Liver (tissue), 8 donors: ENCODE measurements at regions not wholly inside any gene's neighbourhood (a gene's known extent, or its start where the extent isn't known, plus 50 kb on each side); places are given as distances from the start of the nearest gene placed in this dataset.
A peak's percentile ranks its signal among the peaks of the same experiment; 100 is the strongest.

ENCODE experiments used
- DNase-seq: peaks from one replicate; pipeline ENCODE4 v3.0.0-alpha.2; 2017; ENCODE audit warnings: low spot score
- H3K27ac ChIP-seq, 2 donors: one replicate each; pipeline ENCODE4 v1.7.0; 2013; ENCODE audit warnings: inconsistent platforms in 2 of 2, low read length in 2 of 2, control low read depth in 1 of 2, low read depth in 1 of 2, mild to moderate bottlenecking in 1 of 2
- H3K27me3 ChIP-seq, 4 donors: one replicate each; pipeline versions ENCODE4 v1.6.1 to v1.7.0; 2013; ENCODE audit warnings: low read length in 3 of 4, inconsistent platforms in 1 of 4, mild to moderate bottlenecking in 1 of 4, moderate library complexity in 1 of 4; ENCODE audit not compliant: control insufficient read depth in 4 of 4, insufficient read depth in 4 of 4
- H3K36me3 ChIP-seq, 4 donors: one replicate each; pipeline versions ENCODE4 v1.6.1 to v1.7.0; 2013; ENCODE audit warnings: low read length in 3 of 4, mild to moderate bottlenecking in 3 of 4, low read depth in 1 of 4, moderate library complexity in 1 of 4; ENCODE audit not compliant: control insufficient read depth in 4 of 4, insufficient read depth in 3 of 4
- H3K4me1 ChIP-seq, 4 donors: one replicate each; pipeline versions ENCODE4 v1.6.1 to v1.7.0; 2013; ENCODE audit warnings: low read length in 3 of 4, mild to moderate bottlenecking in 3 of 4, moderate library complexity in 1 of 4; ENCODE audit not compliant: control insufficient read depth in 4 of 4, insufficient read depth in 4 of 4
- H3K4me3 ChIP-seq, 3 donors: one replicate each; pipeline versions ENCODE4 v1.6.1 to v1.7.0; 2013; ENCODE audit warnings: low read length in 3 of 3, control low read depth in 1 of 3, low read depth in 1 of 3, mild to moderate bottlenecking in 1 of 3
- H3K9ac ChIP-seq, 2 donors: one replicate each; pipeline ENCODE4 v1.7.0; 2013; ENCODE audit warnings: low read length in 2 of 2, mild to moderate bottlenecking in 2 of 2, moderate library complexity in 2 of 2, control low read depth in 1 of 2, low read depth in 1 of 2
- H3K9me3 ChIP-seq, 4 donors: one replicate each; pipeline versions ENCODE4 v1.6.1 to v1.7.0; 2013; ENCODE audit warnings: low read length in 3 of 4; ENCODE audit not compliant: control insufficient read depth in 4 of 4
- EGR1 ChIP-seq, 2 donors: IDR thresholded peaks; 2 replicates each; pipeline ENCODE4 v1.6.1; 2016 to 2018; ENCODE audit warnings: antibody characterized with exemption in 2 of 2, low read depth in 2 of 2
- FOXA1 ChIP-seq: IDR thresholded peaks from 2 replicates; pipeline ENCODE4 v1.6.1; 2016; ENCODE audit warnings: antibody characterized with exemption
- FOXA2 ChIP-seq: IDR thresholded peaks from 2 replicates; pipeline ENCODE4 v1.6.1; 2016; ENCODE audit warnings: antibody characterized with exemption
- GABPA ChIP-seq, 2 donors: IDR thresholded peaks in 1 of 2; conservative IDR thresholded peaks in 1 of 2; 2 replicates each; pipeline ENCODE4 v1.6.1; 2016; ENCODE audit warnings: antibody characterized with exemption in 2 of 2, mild to moderate bottlenecking in 1 of 2, moderate library complexity in 1 of 2
- HNF4A ChIP-seq, 2 donors: conservative IDR thresholded peaks; 2 replicates each; pipeline ENCODE4 v1.6.1; 2016; ENCODE audit warnings: antibody characterized with exemption in 2 of 2, mild to moderate bottlenecking in 2 of 2
- HNF4G ChIP-seq: IDR thresholded peaks from 2 replicates; pipeline ENCODE4 v1.6.1; 2016; ENCODE audit warnings: antibody characterized with exemption
- JUND ChIP-seq, 2 donors: IDR thresholded peaks; 2 replicates each; pipeline ENCODE4 v1.6.1; 2016; ENCODE audit warnings: antibody characterized with exemption in 2 of 2
- NR2F2 ChIP-seq: IDR thresholded peaks from 2 replicates; pipeline ENCODE4 v1.6.1; 2016; ENCODE audit warnings: antibody characterized with exemption
- RAD21 ChIP-seq, 2 donors: IDR thresholded peaks; 2 replicates each; pipeline ENCODE4 v1.6.1; 2016; ENCODE audit warnings: antibody characterized with exemption in 2 of 2, mild to moderate bottlenecking in 2 of 2
- RXRA ChIP-seq, 2 donors: IDR thresholded peaks; 2 replicates each; pipeline ENCODE4 v1.6.1; 2017 to 2018; ENCODE audit warnings: antibody characterized with exemption in 2 of 2, mild to moderate bottlenecking in 1 of 2
- SP1 ChIP-seq: IDR thresholded peaks from 2 replicates; pipeline ENCODE4 v1.6.1; 2018; ENCODE audit warnings: antibody characterized with exemption, mild to moderate bottlenecking
- TAF1 ChIP-seq: conservative IDR thresholded peaks from 2 replicates; pipeline ENCODE4 v1.6.1; 2016; ENCODE audit warnings: antibody characterized with exemption, mild to moderate bottlenecking
- YY1 ChIP-seq: IDR thresholded peaks from 2 replicates; pipeline ENCODE4 v1.6.1; 2016; ENCODE audit warnings: antibody characterized with exemption, mild to moderate bottlenecking
- WGBS: extraction: QIAGEN DNeasy Blood & Tissue Kit; methylation state at CpG from one replicate; pipeline ENCODE4 v1.1.7; 2013; 5-methylcytosine and 5-hydroxymethylcytosine counted together
- TF ChIP-seq, protein P1 (sequence below): IDR thresholded peaks from 2 replicates; pipeline ENCODE4 v1.6.1; 2016; ENCODE audit warnings: antibody characterized with exemption
- TF ChIP-seq, protein P2 (sequence below): IDR thresholded peaks from 2 replicates; pipeline ENCODE4 v1.6.1; 2016; ENCODE audit warnings: antibody characterized with exemption
- TF ChIP-seq, protein P3 (sequence below): IDR thresholded peaks from 2 replicates; pipeline ENCODE4 v1.6.1; 2016; ENCODE audit warnings: antibody characterized with exemption, mild to moderate bottlenecking
- TF ChIP-seq, protein P4 (sequence below): fragments of 150-350 bp; IDR thresholded peaks from 2 replicates; pipeline ENCODE4 v1.5.1; 2017; ENCODE audit warnings: improper control_type of control experiment, low read depth, low read length; ENCODE audit not compliant: missing input control
- TF ChIP-seq, protein P5 (sequence below): IDR thresholded peaks from 2 replicates; pipeline ENCODE4 v1.6.1; 2016; ENCODE audit warnings: antibody characterized with exemption
- donor health status: healthy.
- donor health status: healthy.
- donor health status: healthy.
- donor health status: healthy.
- donor health status: healthy.

DNA sequence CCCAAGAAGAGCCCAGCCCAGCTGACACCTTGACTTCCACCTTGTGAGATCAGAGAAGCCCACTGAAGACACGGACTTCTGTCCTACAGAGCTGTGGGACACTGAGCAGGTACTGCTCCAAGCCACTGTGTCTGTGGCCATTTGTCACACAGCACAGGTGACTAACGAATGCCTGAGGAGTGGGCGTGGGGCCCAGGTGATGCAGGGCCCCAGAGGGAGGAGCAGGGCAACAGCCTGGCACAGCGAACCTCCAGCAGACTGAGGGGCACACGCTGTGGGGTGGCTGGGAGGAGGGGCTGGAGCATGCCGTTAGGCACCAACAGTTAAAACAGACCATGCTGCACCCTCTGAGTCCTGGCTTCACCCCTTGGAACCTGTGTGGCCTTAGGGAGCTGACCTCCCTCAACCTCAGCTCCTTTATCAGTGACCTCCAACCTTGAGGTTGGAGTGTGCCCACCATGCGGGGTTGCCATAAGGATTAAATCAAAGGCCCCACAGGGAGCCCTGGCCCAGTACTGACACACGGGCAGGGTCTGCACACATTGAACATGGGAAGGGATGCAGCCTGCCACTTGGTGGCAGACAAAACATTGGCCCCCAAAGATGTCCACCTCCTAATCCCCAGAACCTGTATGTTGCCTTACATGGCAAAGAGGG lies 119.9 kb upstream of the CST7 start:
- Histone ChIP-seq H3K4me1 (no peaks in the 10 kb centered on the region), H3K36me3 (no peaks in the 10 kb centered on the region), H3K9ac (no peak overlapping the region), H3K27ac (no peak overlapping the region), H3K27me3 (no peaks in the 10 kb centered on the region), H3K9me3 (peaks cover 0 to 2% (median 0%) of the 10 kb centered on the region in 4 donors), H3K4me3 (no peak overlapping the region)
- TF ChIP-seq, protein P1, sequence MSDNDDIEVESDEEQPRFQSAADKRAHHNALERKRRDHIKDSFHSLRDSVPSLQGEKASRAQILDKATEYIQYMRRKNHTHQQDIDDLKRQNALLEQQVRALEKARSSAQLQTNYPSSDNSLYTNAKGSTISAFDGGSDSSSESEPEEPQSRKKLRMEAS: no peak
- no peak for TF ChIP-seq JUND (IDR thresholded peaks at IDR 0.05)
- TF ChIP-seq HNF4G: no peak
- 75% methylated on average over 8 of the region's 8 CpGs for WGBS
- peak; percentile 14 for DNase-seq

DNA sequence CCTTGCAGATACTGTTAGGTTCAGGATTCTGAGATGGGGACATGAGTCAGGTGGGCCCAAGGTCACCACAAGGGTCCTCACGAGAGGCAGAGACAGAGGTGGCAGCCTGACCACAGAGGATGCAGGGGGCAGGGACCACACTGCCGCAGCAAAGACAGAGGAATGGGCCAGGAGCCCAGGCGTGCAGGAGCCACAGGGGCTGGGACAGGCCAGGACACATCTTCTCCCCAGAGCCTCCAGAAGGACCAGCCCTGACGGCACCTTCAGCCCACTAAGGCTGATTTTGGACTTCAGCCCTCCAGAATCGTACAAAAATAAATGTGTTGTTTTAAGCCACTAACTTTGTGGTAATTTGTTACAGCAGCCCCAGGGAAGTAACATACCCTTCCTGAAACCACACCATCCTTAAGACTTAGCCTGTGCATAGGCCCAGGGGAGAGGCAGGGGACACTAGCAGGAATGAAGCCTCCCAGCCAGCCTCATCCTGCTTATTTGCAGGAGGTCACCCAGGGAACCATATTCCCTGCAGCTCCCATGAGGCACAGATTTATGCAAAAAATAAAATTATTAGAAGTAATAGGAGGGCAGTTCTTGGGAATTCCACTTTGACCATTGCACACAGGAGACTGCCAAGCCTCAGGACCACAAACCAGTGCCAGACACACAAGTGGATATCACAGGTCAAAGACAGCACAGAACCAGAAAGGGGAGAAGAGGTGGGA lies 119.3 kb upstream of the CST7 start:
- DNase-seq: peak; percentile 24
- no peak overlapping the region for H3K9ac ChIP-seq
- H3K36me3 ChIP-seq: no peaks in the 10 kb centered on the region
- H3K4me3 ChIP-seq: no peak overlapping the region
- no peak for TF ChIP-seq EGR1 (IDR thresholded peaks at IDR 0.05; ENCODE audit: low read depth in 2 of 2)
- TF ChIP-seq, protein P1: no peak
- TF ChIP-seq NR2F2: no peak
- TF ChIP-seq, protein P2, sequence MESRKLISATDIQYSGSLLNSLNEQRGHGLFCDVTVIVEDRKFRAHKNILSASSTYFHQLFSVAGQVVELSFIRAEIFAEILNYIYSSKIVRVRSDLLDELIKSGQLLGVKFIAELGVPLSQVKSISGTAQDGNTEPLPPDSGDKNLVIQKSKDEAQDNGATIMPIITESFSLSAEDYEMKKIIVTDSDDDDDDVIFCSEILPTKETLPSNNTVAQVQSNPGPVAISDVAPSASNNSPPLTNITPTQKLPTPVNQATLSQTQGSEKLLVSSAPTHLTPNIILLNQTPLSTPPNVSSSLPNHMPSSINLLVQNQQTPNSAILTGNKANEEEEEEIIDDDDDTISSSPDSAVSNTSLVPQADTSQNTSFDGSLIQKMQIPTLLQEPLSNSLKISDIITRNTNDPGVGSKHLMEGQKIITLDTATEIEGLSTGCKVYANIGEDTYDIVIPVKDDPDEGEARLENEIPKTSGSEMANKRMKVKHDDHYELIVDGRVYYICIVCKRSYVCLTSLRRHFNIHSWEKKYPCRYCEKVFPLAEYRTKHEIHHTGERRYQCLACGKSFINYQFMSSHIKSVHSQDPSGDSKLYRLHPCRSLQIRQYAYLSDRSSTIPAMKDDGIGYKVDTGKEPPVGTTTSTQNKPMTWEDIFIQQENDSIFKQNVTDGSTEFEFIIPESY: no peak
- TF ChIP-seq, protein P3, sequence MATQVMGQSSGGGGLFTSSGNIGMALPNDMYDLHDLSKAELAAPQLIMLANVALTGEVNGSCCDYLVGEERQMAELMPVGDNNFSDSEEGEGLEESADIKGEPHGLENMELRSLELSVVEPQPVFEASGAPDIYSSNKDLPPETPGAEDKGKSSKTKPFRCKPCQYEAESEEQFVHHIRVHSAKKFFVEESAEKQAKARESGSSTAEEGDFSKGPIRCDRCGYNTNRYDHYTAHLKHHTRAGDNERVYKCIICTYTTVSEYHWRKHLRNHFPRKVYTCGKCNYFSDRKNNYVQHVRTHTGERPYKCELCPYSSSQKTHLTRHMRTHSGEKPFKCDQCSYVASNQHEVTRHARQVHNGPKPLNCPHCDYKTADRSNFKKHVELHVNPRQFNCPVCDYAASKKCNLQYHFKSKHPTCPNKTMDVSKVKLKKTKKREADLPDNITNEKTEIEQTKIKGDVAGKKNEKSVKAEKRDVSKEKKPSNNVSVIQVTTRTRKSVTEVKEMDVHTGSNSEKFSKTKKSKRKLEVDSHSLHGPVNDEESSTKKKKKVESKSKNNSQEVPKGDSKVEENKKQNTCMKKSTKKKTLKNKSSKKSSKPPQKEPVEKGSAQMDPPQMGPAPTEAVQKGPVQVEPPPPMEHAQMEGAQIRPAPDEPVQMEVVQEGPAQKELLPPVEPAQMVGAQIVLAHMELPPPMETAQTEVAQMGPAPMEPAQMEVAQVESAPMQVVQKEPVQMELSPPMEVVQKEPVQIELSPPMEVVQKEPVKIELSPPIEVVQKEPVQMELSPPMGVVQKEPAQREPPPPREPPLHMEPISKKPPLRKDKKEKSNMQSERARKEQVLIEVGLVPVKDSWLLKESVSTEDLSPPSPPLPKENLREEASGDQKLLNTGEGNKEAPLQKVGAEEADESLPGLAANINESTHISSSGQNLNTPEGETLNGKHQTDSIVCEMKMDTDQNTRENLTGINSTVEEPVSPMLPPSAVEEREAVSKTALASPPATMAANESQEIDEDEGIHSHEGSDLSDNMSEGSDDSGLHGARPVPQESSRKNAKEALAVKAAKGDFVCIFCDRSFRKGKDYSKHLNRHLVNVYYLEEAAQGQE: no peak
- TF ChIP-seq GABPA (IDR thresholded peaks at IDR 0.05 in 1 of 2, conservative IDR thresholded peaks at IDR 0.05 in 1 of 2): no peak
- no peak for TF ChIP-seq SP1
- TF ChIP-seq HNF4A (conservative IDR thresholded peaks at IDR 0.05): no peak
- TF ChIP-seq RAD21 (IDR thresholded peaks at IDR 0.05): no peak
- TF ChIP-seq RXRA (IDR thresholded peaks at IDR 0.05): no peak
- no peak for TF ChIP-seq YY1
- TF ChIP-seq, protein P4, sequence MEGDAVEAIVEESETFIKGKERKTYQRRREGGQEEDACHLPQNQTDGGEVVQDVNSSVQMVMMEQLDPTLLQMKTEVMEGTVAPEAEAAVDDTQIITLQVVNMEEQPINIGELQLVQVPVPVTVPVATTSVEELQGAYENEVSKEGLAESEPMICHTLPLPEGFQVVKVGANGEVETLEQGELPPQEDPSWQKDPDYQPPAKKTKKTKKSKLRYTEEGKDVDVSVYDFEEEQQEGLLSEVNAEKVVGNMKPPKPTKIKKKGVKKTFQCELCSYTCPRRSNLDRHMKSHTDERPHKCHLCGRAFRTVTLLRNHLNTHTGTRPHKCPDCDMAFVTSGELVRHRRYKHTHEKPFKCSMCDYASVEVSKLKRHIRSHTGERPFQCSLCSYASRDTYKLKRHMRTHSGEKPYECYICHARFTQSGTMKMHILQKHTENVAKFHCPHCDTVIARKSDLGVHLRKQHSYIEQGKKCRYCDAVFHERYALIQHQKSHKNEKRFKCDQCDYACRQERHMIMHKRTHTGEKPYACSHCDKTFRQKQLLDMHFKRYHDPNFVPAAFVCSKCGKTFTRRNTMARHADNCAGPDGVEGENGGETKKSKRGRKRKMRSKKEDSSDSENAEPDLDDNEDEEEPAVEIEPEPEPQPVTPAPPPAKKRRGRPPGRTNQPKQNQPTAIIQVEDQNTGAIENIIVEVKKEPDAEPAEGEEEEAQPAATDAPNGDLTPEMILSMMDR: no peak
- TF ChIP-seq TAF1: no peak
- TF ChIP-seq, protein P5, sequence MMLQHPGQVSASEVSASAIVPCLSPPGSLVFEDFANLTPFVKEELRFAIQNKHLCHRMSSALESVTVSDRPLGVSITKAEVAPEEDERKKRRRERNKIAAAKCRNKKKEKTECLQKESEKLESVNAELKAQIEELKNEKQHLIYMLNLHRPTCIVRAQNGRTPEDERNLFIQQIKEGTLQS: no peak
- TF ChIP-seq JUND (IDR thresholded peaks at IDR 0.05): no peak
- TF ChIP-seq HNF4G: no peak
- TF ChIP-seq FOXA1: no peak
- no peak for TF ChIP-seq FOXA2
- no peaks in the 10 kb centered on the region for H3K4me1 ChIP-seq
- no peak overlapping the region for H3K27ac ChIP-seq
- 85% methylated on average over 5 of the region's 5 CpGs for WGBS
- no peaks in the 10 kb centered on the region for H3K27me3 ChIP-seq
- H3K9me3 ChIP-seq: peaks cover 0 to 2% (median 0%) of the 10 kb centered on the region in 4 donors
